Fibroblast of lung (primary cell): ENCODE measurements at regions not wholly inside any gene's neighbourhood (a gene's known extent, or its start where the extent isn't known, plus 50 kb on each side); places are given as distances from the start of the nearest gene placed in this dataset.

Experiments used
- DNase-seq, 2 donors: peaks; one replicate each; pipeline versions ENCODE4 v3.0.0 to v3.0.0-alpha.2; 2010; ENCODE audit warnings: low read depth in 2 of 2
- H2AFZ ChIP-seq: 2 replicates; pipeline ENCODE4 v1.5.1; 2012; ENCODE audit warnings: low read length, control low read depth, inconsistent platforms
- H3K27ac ChIP-seq: 2 replicates; pipeline ENCODE4 v1.5.1; 2011; ENCODE audit warnings: low read length, control low read depth; ENCODE audit not compliant: insufficient read depth
- H3K27me3 ChIP-seq: 2 replicates; pipeline ENCODE4 v1.5.1; 2011; ENCODE audit warnings: mild to moderate bottlenecking, low read length; ENCODE audit not compliant: control insufficient read depth, insufficient read depth
- H3K36me3 ChIP-seq: 2 replicates; pipeline ENCODE4 v1.5.1; 2011; ENCODE audit warnings: low read length; ENCODE audit not compliant: control insufficient read depth, insufficient read depth
- H3K4me1 ChIP-seq: 2 replicates; pipeline ENCODE4 v1.5.1; 2011; ENCODE audit warnings: low read length; ENCODE audit not compliant: control insufficient read depth, insufficient read depth; ENCODE audit errors: extremely low read depth
- H3K4me2 ChIP-seq: 2 replicates; pipeline ENCODE4 v1.5.1; 2011; ENCODE audit warnings: low read length, control low read depth; ENCODE audit not compliant: insufficient read depth; ENCODE audit errors: extremely low read depth
- H3K4me3 ChIP-seq, 4 experiments: fragments of 200-600 bp in 1 of 4; sonication (generic) in 1 of 4; replicated peaks in 1 of 4; 2 replicates each; pipeline ENCODE4 v1.5.1; 2011 to 2016; ENCODE audit warnings: low read length in 4 of 4, low read depth in 3 of 4, mild to moderate bottlenecking in 3 of 4, control low read depth in 2 of 4, inconsistent platforms in 1 of 4, mixed read lengths in 1 of 4; ENCODE audit not compliant: insufficient read depth in 1 of 4; ENCODE audit errors: control extremely low read depth in 1 of 4
- H3K79me2 ChIP-seq: 2 replicates; pipeline ENCODE4 v1.5.1; 2012; ENCODE audit warnings: mild to moderate bottlenecking, low read length, inconsistent platforms; ENCODE audit not compliant: control insufficient read depth, insufficient read depth
- H3K9ac ChIP-seq: 2 replicates; pipeline ENCODE4 v1.5.1; 2011; ENCODE audit warnings: mild to moderate bottlenecking, low read length, control low read depth; ENCODE audit not compliant: insufficient read depth
- H3K9me3 ChIP-seq: 2 replicates; pipeline ENCODE4 v1.5.1; 2012; ENCODE audit warnings: low read depth, low read length; ENCODE audit not compliant: control insufficient read depth, insufficient read depth
- H4K20me1 ChIP-seq: 2 replicates; pipeline ENCODE4 v1.5.1; 2011; ENCODE audit warnings: low read length; ENCODE audit not compliant: control insufficient read depth, insufficient read depth; ENCODE audit errors: extremely low read depth
- EZH2 ChIP-seq: IDR thresholded peaks from 2 replicates; pipeline ENCODE4 v1.5.1; 2012; ENCODE audit warnings: low read length, control low read depth, mild to moderate bottlenecking; ENCODE audit errors: missing control alignments
- TF ChIP-seq, protein P1 (sequence below), 2 donors: IDR thresholded peaks in 1 of 2; conservative IDR thresholded peaks in 1 of 2; 1 replicate in 1 of 2; 2 replicates in 1 of 2; pipeline ENCODE4 v1.5.1; 2011 to 2012; ENCODE audit warnings: low read length in 2 of 2, control low read depth in 1 of 2, inconsistent platforms in 1 of 2, low read depth in 1 of 2, mild to moderate bottlenecking in 1 of 2

DNA sequence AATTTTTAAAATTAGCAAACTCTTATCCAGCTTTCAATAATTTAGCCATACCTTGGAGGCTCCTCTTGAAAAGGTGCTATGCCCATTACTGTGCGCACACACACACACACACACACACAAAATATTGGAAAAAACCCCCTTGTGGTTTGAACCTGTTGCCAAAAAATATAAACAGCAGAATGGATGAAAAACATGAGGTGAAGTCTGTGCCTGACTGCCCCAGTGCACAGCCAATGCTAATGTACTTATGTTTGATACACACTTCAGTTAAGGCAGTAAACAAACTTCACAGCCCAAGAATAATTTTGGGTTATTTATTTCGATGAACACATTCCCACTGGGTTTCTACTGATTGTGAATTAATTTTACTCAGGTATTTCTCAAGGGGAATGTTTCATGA is 113.2 kb upstream of the SEM1 start:
- Histone ChIP-seq H3K27ac (no peak overlapping the region), H2AFZ (no peak overlapping the region), H3K79me2 (no peaks in the 10 kb centered on the region), H3K9ac (no peak overlapping the region), H3K36me3 (no peaks in the 10 kb centered on the region), H3K9me3 (no peaks in the 10 kb centered on the region), H4K20me1 (no peaks in the 10 kb centered on the region), H3K27me3 (no peaks in the 10 kb centered on the region), H3K4me2 (no peak overlapping the region), H3K4me1 (no peaks in the 10 kb centered on the region), H3K4me3 (no peak overlapping the region)
- no peak for DNase-seq
- TF ChIP-seq, protein P1, sequence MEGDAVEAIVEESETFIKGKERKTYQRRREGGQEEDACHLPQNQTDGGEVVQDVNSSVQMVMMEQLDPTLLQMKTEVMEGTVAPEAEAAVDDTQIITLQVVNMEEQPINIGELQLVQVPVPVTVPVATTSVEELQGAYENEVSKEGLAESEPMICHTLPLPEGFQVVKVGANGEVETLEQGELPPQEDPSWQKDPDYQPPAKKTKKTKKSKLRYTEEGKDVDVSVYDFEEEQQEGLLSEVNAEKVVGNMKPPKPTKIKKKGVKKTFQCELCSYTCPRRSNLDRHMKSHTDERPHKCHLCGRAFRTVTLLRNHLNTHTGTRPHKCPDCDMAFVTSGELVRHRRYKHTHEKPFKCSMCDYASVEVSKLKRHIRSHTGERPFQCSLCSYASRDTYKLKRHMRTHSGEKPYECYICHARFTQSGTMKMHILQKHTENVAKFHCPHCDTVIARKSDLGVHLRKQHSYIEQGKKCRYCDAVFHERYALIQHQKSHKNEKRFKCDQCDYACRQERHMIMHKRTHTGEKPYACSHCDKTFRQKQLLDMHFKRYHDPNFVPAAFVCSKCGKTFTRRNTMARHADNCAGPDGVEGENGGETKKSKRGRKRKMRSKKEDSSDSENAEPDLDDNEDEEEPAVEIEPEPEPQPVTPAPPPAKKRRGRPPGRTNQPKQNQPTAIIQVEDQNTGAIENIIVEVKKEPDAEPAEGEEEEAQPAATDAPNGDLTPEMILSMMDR (conservative IDR thresholded peaks at IDR 0.05 in 1 of 2, IDR thresholded peaks at IDR 0.05 in 1 of 2; ENCODE audit: low read depth in 1 of 2, low read length in 2 of 2) = no peak
- TF ChIP-seq EZH2 = no peak

DNA sequence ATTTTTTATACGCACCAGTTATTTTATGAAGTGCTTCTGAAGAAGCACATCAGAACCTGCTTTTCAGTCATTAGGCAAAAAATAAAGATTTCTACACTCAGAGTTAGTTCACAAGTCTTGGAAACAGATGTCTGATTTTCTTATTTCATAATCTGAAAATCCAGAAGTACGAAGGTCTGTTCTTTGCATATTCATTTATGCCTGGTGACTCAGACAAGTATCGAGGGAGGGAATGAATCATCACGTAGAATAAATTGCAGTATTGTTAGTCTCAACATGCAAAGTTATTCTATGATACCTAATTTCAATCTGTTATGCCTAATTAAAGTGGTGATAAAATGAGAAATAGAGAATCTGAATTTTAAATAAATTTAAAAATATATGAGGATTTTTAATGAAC is 113.6 kb upstream of the SEM1 start:
- no peaks in the 10 kb centered on the region for H3K9me3 ChIP-seq
- H3K9ac ChIP-seq = no peak overlapping the region
- H2AFZ ChIP-seq = no peak overlapping the region
- TF ChIP-seq, protein P1 (conservative IDR thresholded peaks at IDR 0.05 in 1 of 2, IDR thresholded peaks at IDR 0.05 in 1 of 2; ENCODE audit: low read depth in 1 of 2, low read length in 2 of 2) = no peak
- TF ChIP-seq EZH2 = no peak
- no peaks in the 10 kb centered on the region for H3K36me3 ChIP-seq
- no peak overlapping the region for H3K4me3 ChIP-seq
- H3K27me3 ChIP-seq = no peaks in the 10 kb centered on the region
- H3K4me1 ChIP-seq = no peaks in the 10 kb centered on the region
- no peak overlapping the region for H3K27ac ChIP-seq
- H3K4me2 ChIP-seq = no peak overlapping the region
- DNase-seq = peak; percentile 19 to 20
- H4K20me1 ChIP-seq = no peaks in the 10 kb centered on the region
- no peaks in the 10 kb centered on the region for H3K79me2 ChIP-seq

DNA sequence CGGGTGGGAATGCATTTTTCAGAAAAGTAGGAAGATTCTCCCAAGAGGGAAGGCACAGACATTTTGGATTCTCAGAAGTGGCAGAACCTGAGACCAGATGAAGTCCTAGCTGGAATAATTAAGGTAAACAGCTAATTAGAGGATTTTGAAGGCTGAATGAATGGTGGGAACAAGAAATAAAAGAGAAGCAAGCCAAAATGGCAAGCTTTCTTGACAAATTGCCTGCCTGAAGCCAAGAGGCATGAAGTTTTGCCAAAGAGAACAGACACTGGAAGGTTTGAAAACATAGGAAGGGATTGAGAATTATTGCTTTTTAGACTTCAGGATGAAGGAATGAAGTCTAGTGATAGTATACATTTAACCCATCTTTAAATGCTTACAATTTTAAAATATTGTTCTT is 115.0 kb upstream of the SEM1 start:
- Histone ChIP-seq H3K27me3 (no peaks in the 10 kb centered on the region), H4K20me1 (no peaks in the 10 kb centered on the region), H3K36me3 (no peaks in the 10 kb centered on the region), H3K79me2 (no peaks in the 10 kb centered on the region), H3K9ac (no peak overlapping the region), H3K27ac (no peak overlapping the region), H3K4me3 (no peak overlapping the region), H3K9me3 (no peaks in the 10 kb centered on the region), H2AFZ (no peak overlapping the region), H3K4me2 (no peak overlapping the region), H3K4me1 (no peaks in the 10 kb centered on the region)
- TF ChIP-seq, protein P1 (conservative IDR thresholded peaks at IDR 0.05 in 1 of 2, IDR thresholded peaks at IDR 0.05 in 1 of 2; ENCODE audit: low read depth in 1 of 2, low read length in 2 of 2) = no peak
- no peak for TF ChIP-seq EZH2
- DNase-seq = no peak
